Endothelial cell of umbilical vein (primary cell): ENCODE measurements at regions not wholly inside any gene's neighbourhood (a gene's known extent, or its start where the extent isn't known, plus 50 kb on each side); places are given as distances from the start of the nearest gene placed in this dataset.

ENCODE experiments used
- BruUV-seq: library from RNA; stranded (reverse); fragments of 400-500 nt; replicated peaks from 2 replicates; lab custom pipeline; 2021; lab: Mats Ljungman, UMichigan
- CTCF ChIA-PET: fragments of 300-600, 350-600 bp; sonication (Branson Sonifier 250); formaldehyde crosslinking; loops from one replicate; lab custom pipeline; 2021; ENCODE audit warnings: antibody characterized with exemption, inconsistent platforms; lab: Charles Lee
- POLR2A ChIA-PET: fragments of 300-600, 350-600 bp; sonication (Branson Sonifier 250); formaldehyde crosslinking; loops from one replicate; lab custom pipeline; 2021; ENCODE audit warnings: antibody characterized with exemption, inconsistent platforms; lab: Charles Lee
- DNase-seq: peaks from one replicate; pipeline ENCODE4 v3.0.0-alpha.2; 2011; ENCODE audit warnings: low read depth, low spot score
- FAIRE-seq: peaks from 2 replicates; lab custom pipeline; 2011; peaks lifted over from hg19 to GRCh38; lab: Jason Lieb, UNC
- H2AFZ ChIP-seq: 2 replicates; pipeline ENCODE4 v1.6.0; 2012; ENCODE audit warnings: low read depth, low read length, control low read depth, inconsistent platforms
- H3K27ac ChIP-seq: 2 replicates; pipeline ENCODE4 v1.5.1; 2011; ENCODE audit warnings: low read depth, mild to moderate bottlenecking, control low read depth, low read length, moderate library complexity; ENCODE audit not compliant: insufficient read depth
- H3K27me3 ChIP-seq, 2 experiments: 2 replicates each; pipeline versions ENCODE4 v1.6.0 to v1.6.1; 2011; ENCODE audit warnings: low read length in 2 of 2, mixed read lengths in 1 of 2; ENCODE audit not compliant: control insufficient read depth in 2 of 2, insufficient read depth in 2 of 2
- H3K36me3 ChIP-seq, 2 experiments: 2 replicates in 1 of 2; 3 replicates in 1 of 2; pipeline ENCODE4 v1.5.1; 2011; ENCODE audit warnings: low read length in 2 of 2, mild to moderate bottlenecking in 1 of 2, moderate library complexity in 1 of 2; ENCODE audit not compliant: control insufficient read depth in 2 of 2, insufficient read depth in 2 of 2; ENCODE audit errors: extremely low read depth in 1 of 2
- H3K4me1 ChIP-seq: 3 replicates; pipeline ENCODE4 v1.5.1; 2011; ENCODE audit warnings: mild to moderate bottlenecking, low read length; ENCODE audit not compliant: control insufficient read depth, insufficient read depth; ENCODE audit errors: extremely low read depth
- H3K4me2 ChIP-seq: 2 replicates; pipeline ENCODE4 v1.6.1; 2011; ENCODE audit warnings: low read length, control low read depth, mixed read lengths; ENCODE audit not compliant: insufficient read depth
- H3K4me3 ChIP-seq, 3 experiments: fragments of 200-600 bp in 1 of 3; sonication (generic), shearing (Covaris generic) in 1 of 3; replicated peaks in 1 of 3; 2 replicates each; pipeline ENCODE4 v1.5.1; 2011 to 2016; ENCODE audit warnings: control low read depth in 3 of 3, low read length in 3 of 3, mild to moderate bottlenecking in 2 of 3, inconsistent platforms in 1 of 3, low read depth in 1 of 3, moderate library complexity in 1 of 3; ENCODE audit not compliant: insufficient read depth in 1 of 3
- H3K79me2 ChIP-seq: 2 replicates; pipeline ENCODE4 v1.6.0; 2012; ENCODE audit warnings: low read length, inconsistent platforms; ENCODE audit not compliant: control insufficient read depth, insufficient read depth
- H3K9ac ChIP-seq: replicated peaks from 2 replicates; pipeline ENCODE3; 2011; ENCODE audit warnings: low read length, control low read depth; ENCODE audit not compliant: insufficient read depth; ENCODE audit errors: extremely low read depth
- H3K9me1 ChIP-seq: replicated peaks from 3 replicates; pipeline ENCODE4 v1.6.0; 2011; ENCODE audit warnings: mild to moderate bottlenecking, low read length; ENCODE audit not compliant: control insufficient read depth, insufficient read depth; ENCODE audit errors: extremely low read depth
- H3K9me3 ChIP-seq: replicated peaks from 2 replicates; pipeline ENCODE4 v1.5.1; 2012; ENCODE audit warnings: low read length, inconsistent platforms; ENCODE audit not compliant: control insufficient read depth, insufficient read depth
- H4K20me1 ChIP-seq: replicated peaks from 2 replicates; pipeline ENCODE3; 2011; ENCODE audit warnings: mild to moderate bottlenecking, low read length; ENCODE audit not compliant: control insufficient read depth, insufficient read depth; ENCODE audit errors: extremely low read depth
- CTCF ChIP-seq, 2 donors: IDR thresholded peaks; 1 replicate in 1 of 2; 2 replicates in 1 of 2; pipeline ENCODE4 v1.5.1; 2011; ENCODE audit warnings: low read length in 2 of 2, mild to moderate bottlenecking in 2 of 2, moderate library complexity in 2 of 2, control low read depth in 1 of 2, inconsistent platforms in 1 of 2, low read depth in 1 of 2; ENCODE audit not compliant: insufficient read depth in 1 of 2; ENCODE audit errors: extremely low read depth in 1 of 2
- EZH2 ChIP-seq: IDR thresholded peaks from 2 replicates; pipeline ENCODE4 v1.6.1; 2012; ENCODE audit warnings: borderline replicate concordance, low read depth, mild to moderate bottlenecking, moderate library complexity, low read length, inconsistent platforms; ENCODE audit not compliant: severe bottlenecking
- FOS ChIP-seq: IDR thresholded peaks from 2 replicates; pipeline ENCODE4 v1.6.1; 2011; ENCODE audit warnings: mild to moderate bottlenecking, low read length, moderate library complexity, borderline replicate concordance; ENCODE audit not compliant: insufficient read depth
- GATA2 ChIP-seq: IDR thresholded peaks from 2 replicates; pipeline ENCODE4 v1.7.0; 2011; ENCODE audit warnings: low read depth, mild to moderate bottlenecking, moderate library complexity, mixed read lengths, low read length; ENCODE audit not compliant: insufficient read length, insufficient read depth
- JUN ChIP-seq: IDR thresholded peaks from 2 replicates; pipeline ENCODE4 v1.6.1; 2011; ENCODE audit warnings: borderline replicate concordance, low read depth; ENCODE audit not compliant: insufficient read length, insufficient read depth
- MYC ChIP-seq: IDR thresholded peaks from one replicate; pipeline ENCODE4 v1.6.1; 2011; ENCODE audit warnings: mild to moderate bottlenecking, low read depth, low read length
- POLR2A ChIP-seq: IDR thresholded peaks from 2 replicates; pipeline ENCODE4 v1.6.1; 2012; ENCODE audit warnings: low read depth, mild to moderate bottlenecking, control low read depth, low read length
- POLR2AphosphoS5 ChIP-seq: IDR thresholded peaks from 2 replicates; pipeline ENCODE4 v1.6.1; 2012; ENCODE audit warnings: low read depth, mild to moderate bottlenecking, control low read depth, low read length, moderate library complexity; ENCODE audit not compliant: insufficient read depth
- dilution Hi-C: fragments of 300-500 bp; cut with MboI; formaldehyde crosslinking; loops from one replicate; pipeline ENCODE4 v1.15.0; 2019; ENCODE audit warnings: low sequenced_read_pairs; ENCODE audit not compliant: extremely low pct_ligation_motif_present
- intact Hi-C: fragments of 100-400 bp; cut with micrococcal nuclease; formaldehyde crosslinking; loops from one replicate; pipeline ENCODE4 v1.10.0; 2022
- TF ChIP-seq, protein P1 (sequence below): IDR thresholded peaks from 2 replicates; pipeline ENCODE4 v1.6.1; 2011; ENCODE audit not compliant: insufficient read depth, insufficient read length

- no peaks in the 10 kb centered on the region for H3K36me3 ChIP-seq
- dilution Hi-C loops, result no loop called here
- H3K27ac ChIP-seq, result no peak overlapping the region
- no peak for DNase-seq
- intact Hi-C loops, result no loop called here
- CTCF ChIA-PET, result no interaction called here
- POLR2A ChIA-PET, result no interaction called here
- no peak for TF ChIP-seq GATA2
- no peaks in the 10 kb centered on the region for H3K79me2 ChIP-seq
- H3K9me3 ChIP-seq, result peaks cover 8% of the 10 kb centered on the region
- H2AFZ ChIP-seq, result no peak overlapping the region
- no peaks in the 10 kb centered on the region for H3K4me1 ChIP-seq
- H3K9ac ChIP-seq, result no peak overlapping the region
- no peaks in the 10 kb centered on the region for H4K20me1 ChIP-seq
- H3K27me3 ChIP-seq, result no peaks in the 10 kb centered on the region
- H3K4me2 ChIP-seq, result no peak overlapping the region
- no TSS peak for BruUV-seq
- H3K4me3 ChIP-seq, result no peak overlapping the region
- H3K9me1 ChIP-seq, result no peaks in the 10 kb centered on the region
- FAIRE-seq, result no peak
Observed at GRCh38 chr2:107685421-107685986, 141.2 kb upstream of the RGPD4 start.

- no peaks in the 10 kb centered on the region for H3K36me3 ChIP-seq
- DNase-seq (no peak), FAIRE-seq (no peak)
- no peak overlapping the region for H2AFZ ChIP-seq
- no peak for TF ChIP-seq JUN
- TF ChIP-seq GATA2, result no peak
- no peak for TF ChIP-seq EZH2
- no peak for TF ChIP-seq MYC
- TF ChIP-seq CTCF (IDR thresholded peaks at IDR 0.05; ENCODE audit: extremely low read depth in 1 of 2, insufficient read depth in 1 of 2, low read depth in 1 of 2, low read length in 2 of 2), result no peak
- TF ChIP-seq POLR2A, result no peak
- no peak for TF ChIP-seq POLR2AphosphoS5
- TF ChIP-seq, protein P1, sequence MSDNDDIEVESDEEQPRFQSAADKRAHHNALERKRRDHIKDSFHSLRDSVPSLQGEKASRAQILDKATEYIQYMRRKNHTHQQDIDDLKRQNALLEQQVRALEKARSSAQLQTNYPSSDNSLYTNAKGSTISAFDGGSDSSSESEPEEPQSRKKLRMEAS, result no peak
- TF ChIP-seq FOS, result no peak
- no peaks in the 10 kb centered on the region for H3K79me2 ChIP-seq
- POLR2A ChIA-PET, result no interaction called here
- no peak overlapping the region for H3K4me3 ChIP-seq
- CTCF ChIA-PET, result no interaction called here
- dilution Hi-C loops, result no loop called here
- intact Hi-C loops, result no loop called here
- H3K27me3 ChIP-seq, result no peaks in the 10 kb centered on the region
- H3K4me1 ChIP-seq, result no peaks in the 10 kb centered on the region
- H3K9me3 ChIP-seq, result peaks cover 11% of the 10 kb centered on the region
- no peak overlapping the region for H3K27ac ChIP-seq
- H3K9me1 ChIP-seq, result no peaks in the 10 kb centered on the region
- H3K4me2 ChIP-seq, result no peak overlapping the region
- H3K9ac ChIP-seq, result no peak overlapping the region
- H4K20me1 ChIP-seq, result no peaks in the 10 kb centered on the region
- no TSS peak for BruUV-seq
Observed at GRCh38 chr2:107687073-107687472, 139.6 kb upstream of the RGPD4 start.
